Smooth muscle cell (in vitro differentiated cells): ENCODE measurements at regions not wholly inside any gene's neighbourhood (a gene's known extent, or its start where the extent isn't known, plus 50 kb on each side); places are given as distances from the start of the nearest gene placed in this dataset.

Experiments used
- DNase-seq: peaks from one replicate; lab custom pipeline; 2025; ENCODE audit not compliant: unreplicated experiment; lab: John Stamatoyannopoulos, UW
- H2AFZ ChIP-seq: fragments of 200-600 bp; sonication (generic); 2 replicates; pipeline ENCODE4 v1.6.0; 2016; ENCODE audit warnings: antibody characterized with exemption, low read depth, mild to moderate bottlenecking
- H3F3A ChIP-seq: fragments of 200-600 bp; sonication (generic); 2 replicates; pipeline ENCODE4 v1.6.0; 2017; ENCODE audit warnings: antibody characterized with exemption, low read depth
- H3K27ac ChIP-seq: fragments of 200-600 bp; sonication (generic); 2 replicates; pipeline ENCODE4 v1.5.1; 2016; ENCODE audit warnings: low read depth, mild to moderate bottlenecking
- H3K27me3 ChIP-seq: fragments of 200-600 bp; sonication (generic); 2 replicates; pipeline ENCODE4 v1.6.1; 2016; ENCODE audit warnings: low read depth, mild to moderate bottlenecking
- H3K36me3 ChIP-seq: fragments of 200-600 bp; sonication (generic); 2 replicates; pipeline ENCODE4 v1.5.1; 2016; ENCODE audit warnings: low read depth
- H3K4me1 ChIP-seq: fragments of 200-600 bp; sonication (generic); 2 replicates; pipeline ENCODE4 v1.5.1; 2016; ENCODE audit warnings: low read depth
- H3K4me2 ChIP-seq: fragments of 200-600 bp; sonication (generic); 2 replicates; pipeline ENCODE4 v1.6.0; 2016; ENCODE audit warnings: mild to moderate bottlenecking
- H3K4me3 ChIP-seq: fragments of 200-600 bp; sonication (generic); 2 replicates; pipeline ENCODE4 v1.5.1; 2016; ENCODE audit warnings: mild to moderate bottlenecking
- H3K79me2 ChIP-seq: fragments of 200-600 bp; sonication (generic); 2 replicates; pipeline ENCODE4 v1.6.0; 2016; ENCODE audit warnings: low read depth, mild to moderate bottlenecking
- H3K9ac ChIP-seq: fragments of 200-600 bp; sonication (generic); 2 replicates; pipeline ENCODE4 v1.6.0; 2016; ENCODE audit warnings: low read depth
- H3K9me3 ChIP-seq: fragments of 200-600 bp; sonication (generic); replicated peaks from 2 replicates; pipeline ENCODE4 v1.5.1; 2016; ENCODE audit warnings: low read depth
- H4K20me1 ChIP-seq: fragments of 200-600 bp; sonication (generic); 2 replicates; pipeline ENCODE4 v1.6.0; 2016; ENCODE audit warnings: low read depth
- WGBS: methylation state at CpG from one replicate; pipeline ENCODE4 v1.1.7; 2016; ENCODE audit warnings: low lambda C conversion rate; 5-methylcytosine and 5-hydroxymethylcytosine counted together
- TF ChIP-seq, protein P1 (sequence below): fragments of 200-600 bp; sonication (generic); IDR thresholded peaks from 2 replicates; pipeline ENCODE4 v1.5.1; 2017; ENCODE audit warnings: borderline replicate concordance, mild to moderate bottlenecking, antibody characterized with exemption; ENCODE audit not compliant: insufficient read depth, poor library complexity, severe bottlenecking

DNA sequence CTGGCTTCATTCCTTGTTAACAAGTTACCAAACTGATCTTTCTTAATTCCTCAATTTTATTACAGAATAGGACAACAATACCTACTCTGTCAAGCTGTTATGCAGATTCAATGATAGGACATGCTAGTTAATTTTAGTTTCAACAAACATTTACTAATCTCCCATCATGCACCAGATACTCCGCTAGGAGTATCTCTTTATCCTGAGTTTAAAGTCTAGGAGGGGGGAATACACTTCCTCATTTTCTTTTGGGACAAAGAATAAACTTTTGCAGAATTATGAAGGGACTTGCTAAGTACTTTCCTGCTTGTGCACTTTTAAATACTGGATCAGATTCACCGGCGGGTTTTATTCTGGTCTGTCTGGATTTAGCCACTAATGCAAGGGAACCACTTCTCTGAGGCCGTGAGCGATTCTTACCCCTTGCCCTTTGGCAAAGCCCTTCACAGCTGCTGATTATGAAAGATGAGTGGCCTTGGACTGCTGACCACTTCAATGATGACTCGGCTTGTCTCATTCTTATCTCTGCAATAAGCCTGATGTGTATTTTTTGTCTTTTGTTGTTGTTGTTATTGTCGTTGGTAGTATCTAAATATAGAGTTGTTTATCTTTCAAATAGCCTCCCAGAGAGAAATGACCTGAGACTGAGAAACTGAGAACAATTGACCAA is 73.9 kb downstream of the RMI1 start:
- H3K9me3 ChIP-seq, result no peaks in the 10 kb centered on the region
- no peak overlapping the region for H3K4me2 ChIP-seq
- H3K27ac ChIP-seq, result no peak overlapping the region
- no peaks in the 10 kb centered on the region for H4K20me1 ChIP-seq
- H3K79me2 ChIP-seq, result no peaks in the 10 kb centered on the region
- no peak overlapping the region for H3K9ac ChIP-seq
- no peaks in the 10 kb centered on the region for H3K36me3 ChIP-seq
- no peak overlapping the region for H3K4me3 ChIP-seq
- H3K4me1 ChIP-seq, result no peaks in the 10 kb centered on the region
- TF ChIP-seq, protein P1, sequence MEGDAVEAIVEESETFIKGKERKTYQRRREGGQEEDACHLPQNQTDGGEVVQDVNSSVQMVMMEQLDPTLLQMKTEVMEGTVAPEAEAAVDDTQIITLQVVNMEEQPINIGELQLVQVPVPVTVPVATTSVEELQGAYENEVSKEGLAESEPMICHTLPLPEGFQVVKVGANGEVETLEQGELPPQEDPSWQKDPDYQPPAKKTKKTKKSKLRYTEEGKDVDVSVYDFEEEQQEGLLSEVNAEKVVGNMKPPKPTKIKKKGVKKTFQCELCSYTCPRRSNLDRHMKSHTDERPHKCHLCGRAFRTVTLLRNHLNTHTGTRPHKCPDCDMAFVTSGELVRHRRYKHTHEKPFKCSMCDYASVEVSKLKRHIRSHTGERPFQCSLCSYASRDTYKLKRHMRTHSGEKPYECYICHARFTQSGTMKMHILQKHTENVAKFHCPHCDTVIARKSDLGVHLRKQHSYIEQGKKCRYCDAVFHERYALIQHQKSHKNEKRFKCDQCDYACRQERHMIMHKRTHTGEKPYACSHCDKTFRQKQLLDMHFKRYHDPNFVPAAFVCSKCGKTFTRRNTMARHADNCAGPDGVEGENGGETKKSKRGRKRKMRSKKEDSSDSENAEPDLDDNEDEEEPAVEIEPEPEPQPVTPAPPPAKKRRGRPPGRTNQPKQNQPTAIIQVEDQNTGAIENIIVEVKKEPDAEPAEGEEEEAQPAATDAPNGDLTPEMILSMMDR, result no peak
- no peak for DNase-seq
- WGBS, result 78% methylated on average over 7 of the region's 7 CpGs
- H2AFZ ChIP-seq, result no peak overlapping the region
- peaks cover 7% of the 10 kb centered on the region for H3K27me3 ChIP-seq
- H3F3A ChIP-seq, result no peaks in the 10 kb centered on the region

DNA sequence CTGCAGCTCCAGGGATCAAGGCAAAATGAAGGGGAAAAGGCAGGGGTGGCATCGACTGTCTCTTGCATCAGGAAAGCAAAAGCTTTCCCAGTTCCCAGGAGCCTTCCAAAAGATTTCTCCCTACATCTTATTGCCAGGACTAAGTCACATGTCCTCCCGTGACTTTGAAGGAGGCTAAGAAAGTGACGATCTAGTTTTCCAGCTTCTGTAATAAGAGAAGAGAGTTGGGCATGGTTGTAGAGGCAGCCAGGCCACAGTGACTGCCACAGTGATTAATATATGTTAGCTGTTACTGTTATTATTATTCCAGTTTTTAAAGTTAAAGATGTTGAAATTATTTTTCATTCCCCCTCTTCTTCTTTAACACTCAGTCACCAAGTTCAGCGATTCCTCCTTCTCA is 77.1 kb downstream of the RMI1 start:
- H3K9ac ChIP-seq, result no peak overlapping the region
- no peaks in the 10 kb centered on the region for H3K79me2 ChIP-seq
- no peak overlapping the region for H2AFZ ChIP-seq
- H3K4me3 ChIP-seq, result no peak overlapping the region
- H3K9me3 ChIP-seq, result no peaks in the 10 kb centered on the region
- H3K27me3 ChIP-seq, result no peaks in the 10 kb centered on the region
- H3F3A ChIP-seq, result no peaks in the 10 kb centered on the region
- no peak overlapping the region for H3K27ac ChIP-seq
- no peak overlapping the region for H3K4me2 ChIP-seq
- DNase-seq, result no peak
- TF ChIP-seq, protein P1, result no peak
- 89% methylated on average over 4 of the region's 4 CpGs for WGBS
- H3K4me1 ChIP-seq, result no peaks in the 10 kb centered on the region
- no peaks in the 10 kb centered on the region for H3K36me3 ChIP-seq
- H4K20me1 ChIP-seq, result no peaks in the 10 kb centered on the region

DNA sequence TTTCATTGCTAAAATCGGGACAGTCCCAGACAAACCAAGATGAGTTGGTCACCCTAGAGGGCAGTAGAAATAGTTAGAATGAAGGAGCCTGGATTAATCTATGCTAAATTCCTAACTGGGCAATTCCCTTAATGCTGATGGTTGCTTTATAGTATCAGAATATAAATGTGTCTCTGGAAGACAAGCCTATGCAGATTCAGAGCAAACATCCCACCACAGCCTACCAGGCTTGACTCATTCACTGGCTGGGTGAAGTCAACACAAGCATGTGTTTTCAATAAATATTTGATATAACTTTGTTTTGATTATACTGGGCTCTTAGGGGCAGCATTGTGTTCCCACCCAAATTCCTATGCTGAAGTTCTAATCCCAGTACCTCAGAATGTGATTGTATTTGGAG is 79.3 kb downstream of the RMI1 start:
- H3K9me3 ChIP-seq, result no peaks in the 10 kb centered on the region
- TF ChIP-seq, protein P1, result no peak
- no peak overlapping the region for H3K9ac ChIP-seq
- 100% methylated on average over 1 of the region's 1 CpG for WGBS
- H3K27me3 ChIP-seq, result no peaks in the 10 kb centered on the region
- no peaks in the 10 kb centered on the region for H3F3A ChIP-seq
- no peak overlapping the region for H3K27ac ChIP-seq
- H3K79me2 ChIP-seq, result no peaks in the 10 kb centered on the region
- DNase-seq, result no peak
- no peaks in the 10 kb centered on the region for H3K36me3 ChIP-seq
- no peaks in the 10 kb centered on the region for H3K4me1 ChIP-seq
- no peak overlapping the region for H3K4me3 ChIP-seq
- no peak overlapping the region for H3K4me2 ChIP-seq
- H4K20me1 ChIP-seq, result no peaks in the 10 kb centered on the region
- H2AFZ ChIP-seq, result no peak overlapping the region

DNA sequence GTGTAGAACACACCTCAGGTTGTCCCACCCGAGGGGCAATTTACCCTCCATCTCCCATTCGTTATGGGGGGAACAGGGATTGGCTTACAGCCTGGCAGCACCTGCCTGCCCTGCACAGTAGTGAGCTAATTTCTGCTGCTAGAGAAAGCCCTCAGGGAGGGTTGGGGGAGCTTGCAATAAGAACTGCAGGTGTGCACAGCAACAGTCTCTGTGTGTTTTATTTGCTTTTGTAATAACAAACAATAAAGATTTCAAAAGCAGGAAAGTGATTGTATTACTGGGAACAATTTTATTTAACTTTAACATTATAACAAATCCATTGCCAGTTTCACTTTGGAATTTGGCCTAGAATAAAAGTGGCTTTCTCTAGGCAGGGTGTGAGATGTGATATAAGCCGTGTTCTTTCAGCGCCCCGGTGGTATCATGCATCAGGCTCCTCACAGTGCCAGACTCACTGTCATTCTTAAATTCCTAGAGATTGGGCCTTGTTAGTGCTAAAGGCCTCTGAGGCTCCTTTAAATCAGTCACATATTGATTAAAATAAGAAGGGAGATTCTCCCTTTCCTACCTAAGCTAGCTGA is 81.1 kb downstream of the RMI1 start:
- H3K27ac ChIP-seq, result no peak overlapping the region
- H2AFZ ChIP-seq, result no peak overlapping the region
- TF ChIP-seq, protein P1, result no peak
- H4K20me1 ChIP-seq, result no peaks in the 10 kb centered on the region
- H3K27me3 ChIP-seq, result no peaks in the 10 kb centered on the region
- no peaks in the 10 kb centered on the region for H3K4me1 ChIP-seq
- WGBS, result 83% methylated on average over 5 of the region's 5 CpGs
- DNase-seq, result no peak
- H3F3A ChIP-seq, result no peaks in the 10 kb centered on the region
- H3K79me2 ChIP-seq, result no peaks in the 10 kb centered on the region
- no peak overlapping the region for H3K4me2 ChIP-seq
- no peak overlapping the region for H3K4me3 ChIP-seq
- H3K9ac ChIP-seq, result no peak overlapping the region
- no peaks in the 10 kb centered on the region for H3K9me3 ChIP-seq
- H3K36me3 ChIP-seq, result no peaks in the 10 kb centered on the region
